ENCODE measurements at regions not wholly inside any gene's neighbourhood (a gene's known extent, or its start where the extent isn't known, plus 50 kb on each side); places are given as distances from the start of the nearest gene placed in this dataset.

GRCh38 chr2:236973343-236973980 lies 112.2 kb upstream of the COPS8 start (continued):
- TF ChIP-seq NR2F1 (CRISPR knock-in tag; IDR thresholded peaks at IDR 0.05) (no peak), ZNF251 (CRISPR knock-in tag; IDR thresholded peaks at IDR 0.05) (no peak), ZNF407 (CRISPR knock-in tag; IDR thresholded peaks at IDR 0.05; ENCODE audit: not compliant biosample characterization) (no peak), ZNF839 (CRISPR knock-in tag; IDR thresholded peaks at IDR 0.05; ENCODE audit: borderline replicate concordance) (no peak), SATB2 (CRISPR knock-in tag; IDR thresholded peaks at IDR 0.05) (no peak), ARID4A (CRISPR knock-in tag; IDR thresholded peaks at IDR 0.05; ENCODE audit: borderline replicate concordance) (no peak), MIXL1 (CRISPR knock-in tag; IDR thresholded peaks at IDR 0.05) (no peak), NFYB (CRISPR knock-in tag; IDR thresholded peaks at IDR 0.05) (no peak), MIER2 (CRISPR knock-in tag; IDR thresholded peaks at IDR 0.05) (no peak), POLR2AphosphoS2 (IDR thresholded peaks at IDR 0.05; ENCODE audit: low read depth, low read length) (no peak), THAP11 (CRISPR knock-in tag; IDR thresholded peaks at IDR 0.05) (0 out of 2 replicates have a peak, but pooled peaks have one; percentile 2), UBTF (CRISPR knock-in tag; IDR thresholded peaks at IDR 0.05) (no peak), ZNF550 (CRISPR knock-in tag; IDR thresholded peaks at IDR 0.05; ENCODE audit: borderline replicate concordance) (no peak), ZNF562 (CRISPR knock-in tag; IDR thresholded peaks at IDR 0.05; ENCODE audit: borderline replicate concordance) (no peak)

All from HepG2 (cell line).